Keratinocyte (primary cell): ENCODE measurements at regions not wholly inside any gene's neighbourhood (a gene's known extent, or its start where the extent isn't known, plus 50 kb on each side); places are given as distances from the start of the nearest gene placed in this dataset.

Experiments
- DNase-seq: peaks from one replicate; pipeline ENCODE4 v3.0.0-alpha.2; 2011; ENCODE audit warnings: low read depth, missing footprints, low spot score
- FAIRE-seq: peaks from 2 replicates; lab custom pipeline; 2011; peaks lifted over from hg19 to GRCh38; lab: Jason Lieb, UNC
- H2AFZ ChIP-seq: 2 replicates; pipeline ENCODE4 v1.6.0; 2012; ENCODE audit warnings: low read length, control low read depth, inconsistent platforms; ENCODE audit not compliant: control insufficient read depth
- H3K27ac ChIP-seq: 2 replicates; pipeline ENCODE4 v1.5.1; 2011; ENCODE audit warnings: low read length; ENCODE audit not compliant: control insufficient read depth, insufficient read depth
- H3K27me3 ChIP-seq: 3 replicates; pipeline ENCODE4 v1.6.0; 2011; ENCODE audit warnings: low read length; ENCODE audit not compliant: control insufficient read depth, insufficient read depth; ENCODE audit errors: extremely low read depth
- H3K36me3 ChIP-seq, 2 experiments: 2 replicates in 1 of 2; 3 replicates in 1 of 2; pipeline ENCODE4 v1.5.1; 2011; ENCODE audit warnings: low read length in 2 of 2, mild to moderate bottlenecking in 1 of 2; ENCODE audit not compliant: control insufficient read depth in 2 of 2, insufficient read depth in 2 of 2; ENCODE audit errors: extremely low read depth in 1 of 2
- H3K4me1 ChIP-seq: 3 replicates; pipeline ENCODE4 v1.5.1; 2011; ENCODE audit warnings: low read length; ENCODE audit not compliant: control insufficient read depth, insufficient read depth; ENCODE audit errors: extremely low read depth
- H3K4me2 ChIP-seq: 3 replicates; pipeline ENCODE4 v1.6.0; 2011; ENCODE audit warnings: low read depth, low read length; ENCODE audit not compliant: control insufficient read depth, insufficient read depth; ENCODE audit errors: extremely low read depth
- H3K4me3 ChIP-seq, 3 experiments: fragments of 200-600 bp in 1 of 3; sonication (generic) in 1 of 3; 2 replicates in 2 of 3; 3 replicates in 1 of 3; pipeline ENCODE4 v1.5.1; 2011 to 2016; ENCODE audit warnings: low read length in 3 of 3, mild to moderate bottlenecking in 3 of 3, control low read depth in 2 of 3, inconsistent platforms in 1 of 3, low read depth in 1 of 3, mixed read lengths in 1 of 3, mixed run types in 1 of 3, moderate library complexity in 1 of 3; ENCODE audit not compliant: control insufficient read depth in 2 of 3, insufficient read depth in 2 of 3; ENCODE audit errors: extremely low read depth in 1 of 3
- H3K79me2 ChIP-seq: 2 replicates; pipeline ENCODE4 v1.6.0; 2012; ENCODE audit warnings: low read length; ENCODE audit not compliant: control insufficient read depth, insufficient read depth
- H3K9ac ChIP-seq: 3 replicates; pipeline ENCODE4 v1.6.0; 2011; ENCODE audit warnings: low read length; ENCODE audit not compliant: control insufficient read depth, insufficient read depth; ENCODE audit errors: extremely low read depth
- H3K9me1 ChIP-seq: 3 replicates; pipeline ENCODE4 v1.6.0; 2011; ENCODE audit warnings: low read length; ENCODE audit not compliant: control insufficient read depth, insufficient read depth; ENCODE audit errors: extremely low read depth
- H3K9me3 ChIP-seq: 2 replicates; pipeline ENCODE4 v1.5.1; 2012; ENCODE audit warnings: low read depth, low read length; ENCODE audit not compliant: control insufficient read depth
- H4K20me1 ChIP-seq: 3 replicates; pipeline ENCODE4 v1.6.0; 2011; ENCODE audit warnings: low read length; ENCODE audit not compliant: control insufficient read depth, insufficient read depth; ENCODE audit errors: extremely low read depth
- EZH2 ChIP-seq: IDR thresholded peaks from one replicate; pipeline ENCODE4 v1.6.1; 2012; ENCODE audit warnings: inconsistent platforms, mild to moderate bottlenecking, low read length, moderate library complexity
- dilution Hi-C: fragments of 300-500 bp; cut with MboI; formaldehyde crosslinking; loops from one replicate; pipeline ENCODE4 v1.7.0; 2020; ENCODE audit warnings: low sequenced_read_pairs; ENCODE audit not compliant: extremely low pct_ligation_motif_present
- TF ChIP-seq, protein P1 (sequence below), 3 experiments: IDR thresholded peaks in 1 of 3; conservative IDR thresholded peaks in 1 of 3; optimal IDR thresholded peaks in 1 of 3; 2 replicates in 2 of 3; 3 replicates in 1 of 3; pipeline versions ENCODE3 to v1.5.1; 2011; ENCODE audit warnings: low read length in 3 of 3, mild to moderate bottlenecking in 3 of 3, moderate library complexity in 2 of 3, control low read depth in 1 of 3, inconsistent platforms in 1 of 3; ENCODE audit not compliant: insufficient read depth in 2 of 3; ENCODE audit errors: extremely low read depth in 1 of 3

DNA sequence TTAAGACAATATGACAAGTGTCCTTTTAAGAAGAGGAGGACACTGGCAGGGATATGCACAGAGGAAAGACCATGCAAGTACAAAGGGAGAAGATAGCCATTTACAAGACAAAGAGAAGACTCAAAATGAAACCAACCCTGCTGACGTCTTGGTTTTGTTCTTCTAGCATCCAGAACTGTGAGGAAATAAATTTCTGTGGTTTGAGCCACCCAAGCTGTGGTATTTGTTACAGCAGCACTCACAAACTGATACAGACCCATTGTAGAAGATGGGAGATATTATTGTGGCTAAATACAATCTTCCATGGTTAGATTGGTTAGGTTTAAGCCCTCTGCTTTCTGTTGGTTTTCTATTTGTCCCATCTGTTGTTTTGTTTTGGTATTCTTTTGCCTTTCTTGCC is 88.6 kb upstream of the SLC35F1 start:
- Histone ChIP-seq H2AFZ (no peak overlapping the region), H4K20me1 (no peaks in the 10 kb centered on the region), H3K36me3 (no peaks in the 10 kb centered on the region), H3K4me3 (no peak overlapping the region), H3K79me2 (no peaks in the 10 kb centered on the region), H3K27ac (no peak overlapping the region), H3K4me1 (no peaks in the 10 kb centered on the region), H3K9me1 (no peaks in the 10 kb centered on the region), H3K9me3 (no peaks in the 10 kb centered on the region), H3K4me2 (no peak overlapping the region), H3K9ac (no peak overlapping the region), H3K27me3 (no peaks in the 10 kb centered on the region)
- dilution Hi-C loops, result no loop called here
- no peak for FAIRE-seq
- DNase-seq, result no peak
- TF ChIP-seq, protein P1, sequence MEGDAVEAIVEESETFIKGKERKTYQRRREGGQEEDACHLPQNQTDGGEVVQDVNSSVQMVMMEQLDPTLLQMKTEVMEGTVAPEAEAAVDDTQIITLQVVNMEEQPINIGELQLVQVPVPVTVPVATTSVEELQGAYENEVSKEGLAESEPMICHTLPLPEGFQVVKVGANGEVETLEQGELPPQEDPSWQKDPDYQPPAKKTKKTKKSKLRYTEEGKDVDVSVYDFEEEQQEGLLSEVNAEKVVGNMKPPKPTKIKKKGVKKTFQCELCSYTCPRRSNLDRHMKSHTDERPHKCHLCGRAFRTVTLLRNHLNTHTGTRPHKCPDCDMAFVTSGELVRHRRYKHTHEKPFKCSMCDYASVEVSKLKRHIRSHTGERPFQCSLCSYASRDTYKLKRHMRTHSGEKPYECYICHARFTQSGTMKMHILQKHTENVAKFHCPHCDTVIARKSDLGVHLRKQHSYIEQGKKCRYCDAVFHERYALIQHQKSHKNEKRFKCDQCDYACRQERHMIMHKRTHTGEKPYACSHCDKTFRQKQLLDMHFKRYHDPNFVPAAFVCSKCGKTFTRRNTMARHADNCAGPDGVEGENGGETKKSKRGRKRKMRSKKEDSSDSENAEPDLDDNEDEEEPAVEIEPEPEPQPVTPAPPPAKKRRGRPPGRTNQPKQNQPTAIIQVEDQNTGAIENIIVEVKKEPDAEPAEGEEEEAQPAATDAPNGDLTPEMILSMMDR (optimal IDR thresholded peaks at IDR 0.05 in 1 of 3, IDR thresholded peaks at IDR 0.05 in 1 of 3, conservative IDR thresholded peaks at IDR 0.05 in 1 of 3; ENCODE audit: extremely low read depth in 1 of 3, insufficient read depth in 2 of 3, low read length in 3 of 3), result no peak
- no peak for TF ChIP-seq EZH2

DNA sequence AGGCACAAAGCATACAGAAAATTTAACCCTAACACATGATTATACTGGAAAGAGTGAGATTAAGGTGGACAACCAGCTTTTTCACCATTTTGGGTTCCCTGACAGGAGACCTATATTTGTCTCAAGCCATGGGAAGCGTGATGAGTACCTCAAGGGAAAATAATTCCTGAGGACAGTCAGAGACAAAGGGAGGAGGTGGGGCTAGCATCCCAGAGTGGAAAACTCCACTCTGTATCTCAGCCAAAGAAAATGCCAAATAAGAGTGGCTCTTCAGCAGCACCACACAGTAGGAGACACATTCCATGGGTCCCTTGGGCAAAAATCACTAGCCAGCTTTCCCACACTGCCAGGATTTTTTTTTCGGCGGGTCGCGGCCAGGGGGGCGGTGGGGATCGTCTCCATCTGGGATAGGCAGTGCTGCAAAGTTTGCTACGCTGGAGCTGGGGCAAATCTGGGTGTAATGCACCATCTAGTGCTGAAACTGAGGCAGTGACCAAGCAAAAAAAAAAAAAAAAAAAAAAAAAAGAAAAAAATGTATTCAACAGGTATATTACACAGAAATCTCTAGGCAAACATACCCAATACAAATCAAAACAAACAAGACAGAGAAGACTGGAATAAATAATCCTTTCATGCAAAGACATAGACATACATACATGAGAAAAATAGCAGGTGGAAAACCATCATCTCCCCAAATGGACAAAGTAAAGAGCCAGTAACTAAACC is 77.3 kb upstream of the SLC35F1 start:
- no peaks in the 10 kb centered on the region for H3K36me3 ChIP-seq
- H3K9me3 ChIP-seq, result no peaks in the 10 kb centered on the region
- H3K4me2 ChIP-seq, result peak overlapping the region; percentile 27
- H3K27me3 ChIP-seq, result no peaks in the 10 kb centered on the region
- H3K27ac ChIP-seq, result no peak overlapping the region
- dilution Hi-C loops, result no loop called here
- FAIRE-seq (no peak), DNase-seq (no peak)
- TF ChIP-seq, protein P1 (optimal IDR thresholded peaks at IDR 0.05 in 1 of 3, IDR thresholded peaks at IDR 0.05 in 1 of 3, conservative IDR thresholded peaks at IDR 0.05 in 1 of 3; ENCODE audit: extremely low read depth in 1 of 3, insufficient read depth in 2 of 3, low read length in 3 of 3), result peak in 2 of 3 experiments; percentile 46 to 63
- TF ChIP-seq EZH2, result no peak
- no peak overlapping the region for H3K9ac ChIP-seq
- no peaks in the 10 kb centered on the region for H3K9me1 ChIP-seq
- no peaks in the 10 kb centered on the region for H3K4me1 ChIP-seq
- no peak overlapping the region for H2AFZ ChIP-seq
- no peaks in the 10 kb centered on the region for H3K79me2 ChIP-seq
- peak overlapping the region in 1 of 3 experiments; percentile 26 for H3K4me3 ChIP-seq
- no peaks in the 10 kb centered on the region for H4K20me1 ChIP-seq
